CD4-positive, alpha-beta T cell (primary cell): ENCODE measurements at regions not wholly inside any gene's neighbourhood (a gene's known extent, or its start where the extent isn't known, plus 50 kb on each side); places are given as distances from the start of the nearest gene placed in this dataset.
"Not testable (repeated sequence)": the region's sequence is repeated elsewhere in the genome, so short reads cannot be mapped to it uniquely, and the experiment has no call there.

Source experiments
- ATAC-seq: fragments of 200-7000 bp; cut with Tn5 transposase; one replicate; pipeline ENCODE4 v1.10.0; 2022; ENCODE audit warnings: mild to moderate bottlenecking; ENCODE audit not compliant: poor library complexity
- CTCF ChIA-PET: fragments of 350-600 bp; sonication (Branson Sonifier 250); formaldehyde crosslinking; loops from one replicate; lab custom pipeline; 2021; ENCODE audit warnings: antibody characterized with exemption, inconsistent platforms; lab: Charles Lee
- POLR2A ChIA-PET: fragments of 350-600 bp; sonication (Branson Sonifier 250); formaldehyde crosslinking; loops from one replicate; lab custom pipeline; 2021; ENCODE audit warnings: antibody characterized with exemption, inconsistent platforms; lab: Charles Lee
- DNase-seq, 14 experiments: peaks; one replicate each; pipeline ENCODE4 v3.0.0-alpha.2; 2013 to 2020; ENCODE audit warnings: mixed read lengths in 2 of 14
- H3K27ac ChIP-seq, 2 donors: one replicate each; pipeline versions ENCODE4 v1.5.1 to v1.7.0; 2013; ENCODE audit warnings: low read length in 2 of 2, low read depth in 1 of 2, mild to moderate bottlenecking in 1 of 2
- H3K27me3 ChIP-seq, 2 experiments: 1 replicate in 1 of 2; 2 replicates in 1 of 2; pipeline versions ENCODE4 v1.6.1 to v1.7.0; 2013; ENCODE audit warnings: low read length in 2 of 2, control low read depth in 1 of 2, mild to moderate bottlenecking in 1 of 2, moderate library complexity in 1 of 2; ENCODE audit not compliant: insufficient read depth in 2 of 2, control insufficient read depth in 1 of 2
- H3K36me3 ChIP-seq: one replicate; pipeline ENCODE4 v1.6.1; 2013; ENCODE audit warnings: low read length, control low read depth; ENCODE audit not compliant: insufficient read depth
- H3K4me1 ChIP-seq: one replicate; pipeline ENCODE4 v1.6.1; 2013; ENCODE audit warnings: low read length, control low read depth; ENCODE audit not compliant: insufficient read depth
- H3K4me3 ChIP-seq: one replicate; pipeline ENCODE4 v1.5.1; 2013; ENCODE audit warnings: mild to moderate bottlenecking, low read length, moderate library complexity
- H3K9me3 ChIP-seq, 2 experiments: 1 replicate in 1 of 2; 2 replicates in 1 of 2; pipeline versions ENCODE4 v1.6.1 to v1.7.0; 2013; ENCODE audit warnings: low read length in 2 of 2, mild to moderate bottlenecking in 2 of 2, control low read depth in 1 of 2, moderate library complexity in 1 of 2; ENCODE audit not compliant: control insufficient read depth in 1 of 2, insufficient read depth in 1 of 2
- H3K27ac Mint-ChIP-seq: one replicate; pipeline ENCODE4 v1.8.0; 2020; ENCODE audit warnings: mixed read lengths
- H3K27me3 Mint-ChIP-seq: one replicate; pipeline ENCODE4 v1.8.0; 2021; ENCODE audit warnings: mixed read lengths
- H3K36me3 Mint-ChIP-seq: one replicate; pipeline ENCODE4 v1.8.0; 2021; ENCODE audit warnings: low read depth, mixed read lengths
- H3K4me1 Mint-ChIP-seq: one replicate; pipeline ENCODE4 v1.8.0; 2021; ENCODE audit warnings: low read depth, mixed read lengths
- H3K4me3 Mint-ChIP-seq: one replicate; pipeline ENCODE4 v1.8.0; 2020; ENCODE audit warnings: mild to moderate bottlenecking, mixed read lengths
- H3K9me3 Mint-ChIP-seq: one replicate; pipeline ENCODE4 v1.8.0; 2020; ENCODE audit warnings: mixed read lengths
- intact Hi-C, 2 experiments: fragments of 100-400 bp; cut with DNase I in 1 of 2; cut with micrococcal nuclease in 1 of 2; formaldehyde crosslinking; loops; one replicate each; pipeline versions ENCODE4 v1.15.1 to v1.9.0; 2023 to 2025; cut with DNase I, micrococcal nuclease
- TF ChIP-seq, protein P1 (sequence below): fragments of 200-600 bp; IDR thresholded peaks from one replicate; pipeline ENCODE4 v1.8.0; 2022; ENCODE audit warnings: antibody characterized with exemption, mild to moderate bottlenecking

DNA sequence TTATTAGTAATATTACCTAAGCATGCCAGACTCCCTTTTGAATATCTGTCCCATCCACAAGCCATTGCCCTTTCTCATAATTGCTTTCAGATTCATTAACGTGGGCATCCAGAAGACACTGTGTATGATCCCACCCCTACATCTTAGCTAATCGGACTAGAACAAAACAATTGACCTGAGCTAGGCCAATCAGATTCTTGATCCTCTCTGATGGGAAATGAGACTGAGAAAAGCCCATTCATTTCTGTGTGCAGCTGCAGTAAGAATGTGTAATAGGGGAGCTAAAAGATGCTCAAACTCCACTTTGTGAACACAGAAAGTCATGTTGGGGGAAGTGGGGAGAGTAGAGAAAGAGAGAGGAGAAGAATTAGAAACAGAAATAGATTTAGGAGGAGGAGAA, 281.7 kb upstream of the G2E3 start:
- intact Hi-C loops = no loop called here
- ChIA-PET CTCF (no interaction called here), POLR2A (no interaction called here)
- DNase-seq (no peak), ATAC-seq (no peak)
- H3K27me3 ChIP-seq = no peaks in the 10 kb centered on the region
- TF ChIP-seq, protein P1, sequence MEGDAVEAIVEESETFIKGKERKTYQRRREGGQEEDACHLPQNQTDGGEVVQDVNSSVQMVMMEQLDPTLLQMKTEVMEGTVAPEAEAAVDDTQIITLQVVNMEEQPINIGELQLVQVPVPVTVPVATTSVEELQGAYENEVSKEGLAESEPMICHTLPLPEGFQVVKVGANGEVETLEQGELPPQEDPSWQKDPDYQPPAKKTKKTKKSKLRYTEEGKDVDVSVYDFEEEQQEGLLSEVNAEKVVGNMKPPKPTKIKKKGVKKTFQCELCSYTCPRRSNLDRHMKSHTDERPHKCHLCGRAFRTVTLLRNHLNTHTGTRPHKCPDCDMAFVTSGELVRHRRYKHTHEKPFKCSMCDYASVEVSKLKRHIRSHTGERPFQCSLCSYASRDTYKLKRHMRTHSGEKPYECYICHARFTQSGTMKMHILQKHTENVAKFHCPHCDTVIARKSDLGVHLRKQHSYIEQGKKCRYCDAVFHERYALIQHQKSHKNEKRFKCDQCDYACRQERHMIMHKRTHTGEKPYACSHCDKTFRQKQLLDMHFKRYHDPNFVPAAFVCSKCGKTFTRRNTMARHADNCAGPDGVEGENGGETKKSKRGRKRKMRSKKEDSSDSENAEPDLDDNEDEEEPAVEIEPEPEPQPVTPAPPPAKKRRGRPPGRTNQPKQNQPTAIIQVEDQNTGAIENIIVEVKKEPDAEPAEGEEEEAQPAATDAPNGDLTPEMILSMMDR = no peak
- H3K27ac ChIP-seq = no peak overlapping the region
- no peak overlapping the region for H3K27ac Mint-ChIP-seq
- no peaks in the 10 kb centered on the region for H3K4me1 Mint-ChIP-seq
- H3K9me3 ChIP-seq = no peaks in the 10 kb centered on the region
- no peak overlapping the region for H3K4me3 ChIP-seq
- H3K27me3 Mint-ChIP-seq = peaks cover 4% of the 10 kb centered on the region
- no peaks in the 10 kb centered on the region for H3K36me3 ChIP-seq
- no peaks in the 10 kb centered on the region for H3K36me3 Mint-ChIP-seq
- no peaks in the 10 kb centered on the region for H3K4me1 ChIP-seq
- H3K9me3 Mint-ChIP-seq = peaks cover 4% of the 10 kb centered on the region
- H3K4me3 Mint-ChIP-seq = no peak overlapping the region

DNA sequence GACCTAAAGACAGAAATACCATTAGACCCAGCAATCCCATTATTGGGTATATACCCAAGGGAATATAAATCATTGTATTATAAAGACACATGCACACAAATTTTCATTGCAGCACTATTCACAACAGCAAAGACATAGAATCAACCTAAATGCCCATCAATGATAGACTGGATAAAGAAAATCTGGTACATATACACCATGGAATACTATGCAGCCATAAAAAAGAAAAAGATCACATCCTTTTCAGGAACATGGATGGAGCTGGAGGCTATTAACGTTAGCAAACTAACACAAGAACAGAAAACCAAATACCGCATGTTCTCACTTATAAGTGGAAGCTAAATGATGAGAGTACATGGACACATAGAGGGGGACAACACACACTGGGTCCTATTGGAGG, 280.1 kb upstream of the G2E3 start:
- CTCF ChIA-PET, H3K27me3 Mint-ChIP-seq, H3K4me3 Mint-ChIP-seq: not testable (repeated sequence)

DNA sequence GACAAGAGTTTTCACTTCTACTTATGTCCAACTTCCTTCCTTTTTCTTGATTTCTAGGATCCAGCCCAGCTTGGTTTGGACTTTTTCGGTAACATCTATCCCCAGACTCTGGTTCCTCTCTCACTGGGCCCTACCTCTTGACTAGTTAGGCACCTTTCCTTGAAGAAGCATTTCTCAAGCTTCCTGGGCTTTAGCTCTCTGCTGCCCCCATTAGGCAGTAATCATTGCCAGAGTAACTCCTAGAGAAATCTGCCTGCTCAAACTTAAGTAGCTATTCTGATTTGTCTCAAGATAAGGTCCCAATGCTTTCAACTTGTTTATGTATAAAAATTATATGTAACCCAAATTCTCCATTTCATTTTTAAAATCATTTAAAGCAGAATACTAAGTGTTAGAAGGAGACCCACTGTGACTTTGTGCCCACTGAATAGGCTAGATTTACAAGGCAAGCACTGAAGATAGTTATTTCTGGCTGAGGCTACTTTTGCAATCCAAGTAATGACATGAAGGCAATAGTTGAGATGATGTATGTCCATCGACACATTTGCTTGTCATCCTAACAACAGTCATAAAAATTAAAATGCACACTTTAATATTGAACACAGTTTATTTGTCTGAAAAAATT, 275.0 kb upstream of the G2E3 start:
- CTCF ChIA-PET = no interaction called here
- POLR2A ChIA-PET = no interaction called here
- Histone ChIP-seq H3K27ac (no peak overlapping the region), H3K4me1 (no peaks in the 10 kb centered on the region), H3K9me3 (no peaks in the 10 kb centered on the region), H3K36me3 (no peaks in the 10 kb centered on the region), H3K27me3 (no peaks in the 10 kb centered on the region), H3K4me3 (no peak overlapping the region)
- Mint-ChIP-seq H3K36me3 (no peaks in the 10 kb centered on the region), H3K27ac (no peak overlapping the region), H3K9me3 (peaks cover 3% of the 10 kb centered on the region), H3K4me3 (no peak overlapping the region), H3K4me1 (no peaks in the 10 kb centered on the region), H3K27me3 (no peaks in the 10 kb centered on the region)
- TF ChIP-seq, protein P1 = no peak
- intact Hi-C loops = no loop called here
- no peak for DNase-seq
- no peak for ATAC-seq

More for the DNA sequence above, 280.1 kb upstream of the G2E3 start:
- POLR2A ChIA-PET, H3K36me3 ChIP-seq, H3K27ac ChIP-seq, H3K4me1 ChIP-seq, H3K27me3 ChIP-seq, DNase-seq, H3K4me1 Mint-ChIP-seq, H3K27ac Mint-ChIP-seq, ATAC-seq, H3K9me3 Mint-ChIP-seq, H3K4me3 ChIP-seq, H3K9me3 ChIP-seq, intact Hi-C loops, H3K36me3 Mint-ChIP-seq: not testable (repeated sequence)

DNA sequence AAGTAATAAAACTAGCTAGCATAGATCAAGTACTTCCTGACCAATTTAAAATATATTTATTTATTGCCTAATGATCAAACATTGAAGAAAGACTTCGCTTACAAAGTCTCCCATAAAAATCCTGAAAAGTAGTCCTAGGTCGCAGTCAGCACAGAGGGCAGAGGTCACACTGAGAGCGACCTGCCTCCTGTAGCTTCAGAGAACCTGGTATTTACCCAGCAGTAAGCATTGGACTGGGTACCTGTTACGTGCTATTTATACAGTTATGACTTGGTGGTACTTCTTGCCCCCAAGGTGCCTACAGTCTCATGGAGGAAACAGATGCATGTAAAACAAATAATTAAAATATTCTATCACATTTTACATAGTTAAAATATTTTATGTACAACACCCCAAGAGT, 274.1 kb upstream of the G2E3 start:
- Mint-ChIP-seq H3K4me3 (no peak overlapping the region), H3K27me3 (no peaks in the 10 kb centered on the region), H3K4me1 (no peaks in the 10 kb centered on the region), H3K9me3 (peaks cover 3% of the 10 kb centered on the region), H3K27ac (no peak overlapping the region), H3K36me3 (no peaks in the 10 kb centered on the region)
- DNase-seq (no peak), ATAC-seq (no peak)
- Histone ChIP-seq H3K4me1 (no peaks in the 10 kb centered on the region), H3K4me3 (no peak overlapping the region), H3K9me3 (no peaks in the 10 kb centered on the region), H3K27ac (no peak overlapping the region), H3K27me3 (no peaks in the 10 kb centered on the region), H3K36me3 (no peaks in the 10 kb centered on the region)
- POLR2A ChIA-PET = no interaction called here
- CTCF ChIA-PET = no interaction called here
- TF ChIP-seq, protein P1 = no peak
- intact Hi-C loops = no loop called here
